Karpas-422 (cell line): ENCODE measurements at regions not wholly inside any gene's neighbourhood (a gene's known extent, or its start where the extent isn't known, plus 50 kb on each side); places are given as distances from the start of the nearest gene placed in this dataset.

Source experiments
- DNase-seq: peaks from one replicate; pipeline ENCODE4 v3.0.0-alpha.2; 2015
- H2AFZ ChIP-seq: fragments of 200-600 bp; sonication (generic); 2 replicates; pipeline ENCODE4 v1.6.1; 2014; ENCODE audit warnings: antibody characterized with exemption, low read length, mixed read lengths
- H3K27ac ChIP-seq: fragments of 200-600 bp; sonication (generic); 2 replicates; pipeline ENCODE4 v1.5.1; 2014; ENCODE audit warnings: mild to moderate bottlenecking, low read length, moderate library complexity
- H3K27me3 ChIP-seq: fragments of 200-600 bp; sonication (generic); 2 replicates; pipeline ENCODE4 v1.6.1; 2014; ENCODE audit warnings: low read length, mixed read lengths
- H3K36me3 ChIP-seq: fragments of 200-600 bp; sonication (generic); 2 replicates; pipeline ENCODE4 v1.6.1; 2014; ENCODE audit warnings: low read length, mixed read lengths; ENCODE audit not compliant: insufficient read depth
- H3K4me1 ChIP-seq: fragments of 200-600 bp; sonication (generic); 2 replicates; pipeline ENCODE4 v1.6.1; 2014; ENCODE audit warnings: mild to moderate bottlenecking, low read length, mixed read lengths
- H3K4me2 ChIP-seq: fragments of 200-600 bp; sonication (generic); 2 replicates; pipeline ENCODE4 v1.6.1; 2014; ENCODE audit warnings: low read length, low read depth, mild to moderate bottlenecking; ENCODE audit not compliant: poor library complexity, severe bottlenecking
- H3K4me3 ChIP-seq: fragments of 200-600 bp; sonication (generic); 2 replicates; pipeline ENCODE4 v1.5.1; 2014; ENCODE audit warnings: mild to moderate bottlenecking, antibody characterized with exemption, low read length, mixed read lengths
- H3K79me2 ChIP-seq: fragments of 200-600 bp; sonication (generic); 2 replicates; pipeline ENCODE4 v1.6.1; 2014; ENCODE audit warnings: mild to moderate bottlenecking, low read length, mixed read lengths
- H3K9ac ChIP-seq: fragments of 200-600 bp; sonication (generic); 2 replicates; pipeline ENCODE4 v1.6.0; 2014; ENCODE audit warnings: low read length
- H3K9me2 ChIP-seq: fragments of 200-600 bp; sonication (generic), shearing (Covaris generic); replicated peaks from 2 replicates; pipeline ENCODE4 v1.6.0; 2014; ENCODE audit warnings: mild to moderate bottlenecking, low read length, moderate library complexity; ENCODE audit not compliant: insufficient read depth
- H3K9me3 ChIP-seq: fragments of 300-700, 200-600 bp; sonication (generic); 2 replicates; pipeline ENCODE4 v1.6.1; 2014; ENCODE audit warnings: low read length, mixed read lengths
- H4K20me1 ChIP-seq: fragments of 200-600 bp; sonication (generic); 2 replicates; pipeline ENCODE4 v1.6.1; 2014; ENCODE audit warnings: mild to moderate bottlenecking, antibody characterized with exemption, low read length, low read depth; ENCODE audit not compliant: insufficient read depth

DNA sequence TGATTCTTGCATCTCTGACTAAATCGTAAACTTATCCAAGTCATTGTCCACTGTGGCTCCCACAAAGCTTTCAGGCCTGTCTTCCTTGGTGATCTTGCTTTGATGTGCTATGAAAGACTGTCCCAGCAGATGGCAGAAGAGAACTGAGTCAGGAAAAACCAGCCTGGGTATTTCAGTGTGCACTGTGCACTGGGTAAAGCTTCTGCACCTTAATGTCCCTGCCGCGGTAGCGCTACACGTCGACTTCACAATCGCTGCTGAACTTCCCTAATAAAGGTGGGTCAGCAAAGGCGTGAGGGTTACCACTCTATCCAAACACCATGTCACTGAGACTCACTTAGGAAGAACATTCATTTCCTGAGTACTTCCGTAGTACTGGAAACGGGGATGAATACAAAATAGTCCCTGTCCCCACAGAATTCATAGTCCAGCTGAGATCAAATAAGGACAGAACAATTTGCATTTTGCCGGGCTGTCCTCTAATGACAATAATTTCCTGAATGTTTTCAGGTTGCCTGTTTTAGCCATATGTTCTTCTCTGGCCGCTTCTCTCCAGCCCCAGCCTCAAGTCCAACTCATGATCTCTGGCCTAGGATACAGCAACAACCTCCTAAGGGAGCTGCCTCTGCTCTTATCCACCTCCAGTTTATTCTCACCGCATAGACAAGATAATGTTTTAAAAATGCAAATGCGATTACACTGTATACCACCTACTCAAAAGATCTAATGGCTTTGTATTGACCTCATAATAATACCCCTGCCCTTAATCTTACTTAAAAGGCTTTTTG, 83.6 kb upstream of the AKAP13 start:
- Histone ChIP-seq H3K27me3 (no peaks in the 10 kb centered on the region), H3K36me3 (no peaks in the 10 kb centered on the region), H3K4me2 (peak overlapping the region; percentile 67), H3K4me1 (peaks cover 23% of the 10 kb centered on the region), H4K20me1 (no peaks in the 10 kb centered on the region), H3K4me3 (peak overlapping the region; percentile 50), H3K27ac (peak overlapping the region; percentile 62), H2AFZ (peak overlapping the region; percentile 72; the same call in 1 of the 2 replicates), H3K79me2 (no peaks in the 10 kb centered on the region), H3K9ac (peak overlapping the region; percentile 46), H3K9me3 (no peaks in the 10 kb centered on the region), H3K9me2 (no peaks in the 10 kb centered on the region)
- DNase-seq, result peak; percentile 92

DNA sequence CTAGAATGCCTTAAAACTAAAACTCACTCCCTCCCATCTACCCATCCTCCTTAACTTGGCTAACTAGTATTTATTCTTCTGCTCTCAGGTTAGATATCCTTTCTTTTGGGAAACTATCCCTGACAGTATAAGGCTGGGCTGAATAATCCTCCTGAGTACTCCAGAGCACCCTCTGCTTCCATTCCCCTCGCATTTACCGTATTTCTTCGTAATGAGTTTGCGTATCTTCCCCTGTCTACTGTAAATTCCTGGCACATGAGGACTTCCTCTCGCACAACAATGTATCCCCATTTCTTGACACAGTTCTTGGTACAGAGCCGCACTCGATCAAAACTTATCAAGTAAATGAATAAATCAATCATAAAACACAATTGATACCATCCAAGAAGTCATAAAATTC, 82.9 kb upstream of the AKAP13 start:
- DNase-seq, result no peak

DNA sequence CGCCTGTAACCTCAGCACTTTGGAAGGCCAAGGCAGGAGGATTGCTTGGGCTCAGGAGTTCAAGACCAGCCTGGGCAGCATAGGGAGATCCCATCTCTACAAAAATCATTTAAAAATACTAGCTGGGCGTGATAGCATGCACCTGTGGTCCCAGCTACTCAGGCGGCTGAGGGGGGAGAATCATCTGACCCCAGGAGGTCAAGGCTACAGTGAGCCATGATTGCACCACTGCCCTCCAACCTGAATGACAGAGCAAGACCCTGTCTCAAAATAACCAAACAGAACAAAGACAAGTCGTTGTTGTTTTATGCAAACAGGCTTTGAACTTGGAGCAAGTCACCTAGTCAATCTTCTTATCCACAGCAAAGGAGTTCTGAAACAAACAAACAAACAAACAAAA, 82.0 kb upstream of the AKAP13 start:
- Histone ChIP-seq H3K9me2 (no peaks in the 10 kb centered on the region), H3K9ac (no peak overlapping the region), H3K27me3 (no peaks in the 10 kb centered on the region), H2AFZ (no peak overlapping the region), H3K9me3 (no peaks in the 10 kb centered on the region), H3K4me3 (no peak overlapping the region), H3K27ac (0 out of 2 replicates have a peak overlapping the region, but pooled peaks have one; percentile 8), H3K4me2 (no peak overlapping the region), H4K20me1 (no peaks in the 10 kb centered on the region), H3K79me2 (no peaks in the 10 kb centered on the region), H3K36me3 (no peaks in the 10 kb centered on the region), H3K4me1 (peaks cover 36% of the 10 kb centered on the region)
- no peak for DNase-seq

More for the DNA sequence above, 82.9 kb upstream of the AKAP13 start:
- H3K79me2 ChIP-seq, result no peaks in the 10 kb centered on the region
- peak overlapping the region; percentile 72; the same call in 1 of the 2 replicates for H2AFZ ChIP-seq
- H3K9ac ChIP-seq, result peak overlapping the region; percentile 46
- no peaks in the 10 kb centered on the region for H3K9me2 ChIP-seq
- peak overlapping the region; percentile 62 for H3K27ac ChIP-seq
- H4K20me1 ChIP-seq, result no peaks in the 10 kb centered on the region
- peaks cover 28% of the 10 kb centered on the region for H3K4me1 ChIP-seq
- H3K4me2 ChIP-seq, result peak overlapping the region; percentile 67
- H3K27me3 ChIP-seq, result no peaks in the 10 kb centered on the region
- no peaks in the 10 kb centered on the region for H3K9me3 ChIP-seq
- no peaks in the 10 kb centered on the region for H3K36me3 ChIP-seq
- peak overlapping the region; percentile 50; the same call in 1 of the 2 replicates for H3K4me3 ChIP-seq

DNA sequence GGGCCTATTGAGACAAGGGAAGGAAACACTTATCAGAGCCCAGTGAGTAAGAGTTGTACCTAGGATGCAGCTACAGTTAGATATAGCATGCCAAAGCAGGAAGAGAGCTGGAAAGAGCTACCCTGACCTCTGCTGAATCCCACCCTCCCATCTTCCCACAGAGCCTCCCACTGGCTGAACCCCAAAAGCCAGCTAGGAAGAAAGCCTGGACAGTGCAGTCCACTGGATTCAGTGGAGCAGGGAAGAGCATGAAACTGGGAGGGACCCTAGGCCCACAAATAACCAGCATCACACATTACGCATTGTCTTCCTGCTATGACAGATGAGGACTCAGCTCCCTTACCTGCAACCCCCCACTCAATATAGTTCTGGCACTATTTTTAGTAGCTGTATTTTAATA, 81.5 kb upstream of the AKAP13 start:
- Histone ChIP-seq H3K9me2 (no peaks in the 10 kb centered on the region), H3K27ac (0 out of 2 replicates have a peak overlapping the region, but pooled peaks have one; percentile 8), H4K20me1 (no peaks in the 10 kb centered on the region)

DNA sequence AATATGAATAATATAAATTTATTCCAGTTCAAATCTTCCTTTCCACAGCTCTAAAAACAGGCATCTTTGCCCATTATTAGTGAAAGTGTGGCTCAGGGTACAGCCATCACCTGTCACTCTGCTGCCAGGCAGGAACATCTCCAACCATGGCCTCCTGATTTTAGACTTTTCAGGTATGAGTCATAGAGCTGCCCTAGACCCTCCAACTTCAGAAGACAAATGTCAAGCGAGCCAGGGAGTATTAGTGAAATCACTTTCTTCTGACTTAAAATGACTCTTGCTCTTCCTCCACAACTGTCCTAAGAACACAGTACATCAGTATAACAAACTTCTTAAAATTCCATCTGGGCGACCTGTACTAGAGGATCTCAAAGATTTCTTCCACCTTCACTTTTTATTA, 78.1 kb upstream of the AKAP13 start:
- Histone ChIP-seq H3K79me2 (peaks cover 4% of the 10 kb centered on the region; the same call in 1 of the 2 replicates), H3K4me2 (no peak overlapping the region), H3K4me3 (no peak overlapping the region), H3K9me3 (no peaks in the 10 kb centered on the region), H3K9ac (no peak overlapping the region), H3K4me1 (peaks cover 44% of the 10 kb centered on the region), H3K9me2 (no peaks in the 10 kb centered on the region), H2AFZ (peak overlapping the region; percentile 40; the same call in 1 of the 2 replicates), H3K27me3 (no peaks in the 10 kb centered on the region), H3K27ac (peak overlapping the region; percentile 28), H3K36me3 (no peaks in the 10 kb centered on the region), H4K20me1 (no peaks in the 10 kb centered on the region)
- DNase-seq, result no peak

More for the DNA sequence above, 81.5 kb upstream of the AKAP13 start:
- no peak overlapping the region for H3K4me3 ChIP-seq
- no peak overlapping the region for H3K9ac ChIP-seq
- peaks cover 36% of the 10 kb centered on the region for H3K4me1 ChIP-seq
- H3K36me3 ChIP-seq, result no peaks in the 10 kb centered on the region
- H3K79me2 ChIP-seq, result no peaks in the 10 kb centered on the region
- no peak overlapping the region for H2AFZ ChIP-seq
- no peak overlapping the region for H3K4me2 ChIP-seq
- DNase-seq, result no peak
- no peaks in the 10 kb centered on the region for H3K27me3 ChIP-seq
- H3K9me3 ChIP-seq, result no peaks in the 10 kb centered on the region

DNA sequence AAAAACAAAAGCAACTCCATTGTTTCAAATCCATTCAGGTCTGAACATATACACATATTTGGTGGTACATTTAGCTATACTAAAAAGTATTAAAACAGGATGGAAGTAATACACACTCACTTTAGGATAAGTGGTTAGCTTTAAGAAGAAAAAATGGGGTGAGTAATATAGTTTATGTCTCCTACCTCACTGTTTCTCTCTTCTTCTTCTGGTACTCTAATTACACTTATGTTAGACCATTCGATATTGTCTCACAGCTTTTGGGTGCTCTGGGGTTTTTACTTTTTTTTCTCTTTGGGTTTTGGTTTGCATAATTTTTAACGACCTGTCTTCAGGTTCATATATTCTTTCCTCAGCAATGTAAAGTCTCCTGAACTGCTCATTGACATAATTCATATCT, 75.4 kb upstream of the AKAP13 start:
- H3K9ac ChIP-seq, result no peak overlapping the region
- H3K36me3 ChIP-seq, result 0 out of 2 replicates have a peak, but pooled peaks cover 7% of the 10 kb centered on the region
- H3K4me2 ChIP-seq, result no peak overlapping the region
- no peak overlapping the region for H3K4me3 ChIP-seq
- H3K79me2 ChIP-seq, result peaks cover 4% of the 10 kb centered on the region; the same call in 1 of the 2 replicates
- no peaks in the 10 kb centered on the region for H3K27me3 ChIP-seq
- no peaks in the 10 kb centered on the region for H3K9me3 ChIP-seq
- H3K4me1 ChIP-seq, result peaks cover 44% of the 10 kb centered on the region
- no peak overlapping the region for H2AFZ ChIP-seq
- no peak for DNase-seq
- H4K20me1 ChIP-seq, result no peaks in the 10 kb centered on the region
- no peak overlapping the region for H3K27ac ChIP-seq
- no peaks in the 10 kb centered on the region for H3K9me2 ChIP-seq

DNA sequence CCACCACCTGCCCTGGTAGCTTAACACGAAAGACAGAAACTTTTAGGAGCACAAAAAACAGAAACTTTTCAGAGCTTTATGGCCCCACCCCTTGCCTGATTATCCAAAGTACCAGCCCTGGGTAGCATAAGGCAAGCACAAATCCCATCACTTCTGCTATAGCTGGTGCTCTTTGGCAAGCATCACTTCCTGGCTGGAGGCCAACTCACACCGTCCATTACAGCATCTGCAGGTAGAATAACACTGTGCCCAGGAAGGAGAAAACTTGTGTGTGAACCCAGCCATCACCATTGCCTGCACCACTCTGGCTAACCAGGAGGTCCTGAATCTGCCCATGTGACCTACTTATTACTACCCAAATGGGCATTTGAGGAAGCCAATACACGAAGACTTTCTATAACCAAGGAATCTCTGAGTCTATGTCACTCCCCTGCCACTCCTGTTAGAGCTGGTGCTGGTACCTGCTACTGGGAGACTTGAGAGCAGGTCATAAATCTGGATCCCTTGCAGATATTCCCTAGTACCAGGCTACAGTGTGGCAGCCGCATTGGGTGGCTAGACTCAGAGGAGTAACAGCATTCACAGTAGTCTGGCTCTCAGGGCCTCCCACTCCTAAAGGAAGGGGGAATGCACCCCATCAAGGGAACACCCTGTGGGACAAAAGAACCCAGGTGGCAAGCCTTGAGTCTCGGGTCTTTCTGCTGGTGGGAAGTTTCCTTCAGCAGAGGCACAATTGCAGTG, 73.3 kb upstream of the AKAP13 start:
- Histone ChIP-seq H3K36me3 (0 out of 2 replicates have a peak, but pooled peaks cover 11% of the 10 kb centered on the region), H3K9ac (no peak overlapping the region; the same call in 1 of the 2 replicates), H3K79me2 (peaks cover 4% of the 10 kb centered on the region; the same call in 1 of the 2 replicates), H3K27ac (peak overlapping the region; percentile 9; the same call in 1 of the 2 replicates), H3K27me3 (no peaks in the 10 kb centered on the region), H3K4me1 (peaks cover 43% of the 10 kb centered on the region), H3K4me2 (no peak overlapping the region), H3K9me2 (no peaks in the 10 kb centered on the region), H3K4me3 (no peak overlapping the region), H3K9me3 (no peaks in the 10 kb centered on the region), H2AFZ (no peak overlapping the region; the same call in 1 of the 2 replicates), H4K20me1 (no peaks in the 10 kb centered on the region)
- DNase-seq, result no peak

DNA sequence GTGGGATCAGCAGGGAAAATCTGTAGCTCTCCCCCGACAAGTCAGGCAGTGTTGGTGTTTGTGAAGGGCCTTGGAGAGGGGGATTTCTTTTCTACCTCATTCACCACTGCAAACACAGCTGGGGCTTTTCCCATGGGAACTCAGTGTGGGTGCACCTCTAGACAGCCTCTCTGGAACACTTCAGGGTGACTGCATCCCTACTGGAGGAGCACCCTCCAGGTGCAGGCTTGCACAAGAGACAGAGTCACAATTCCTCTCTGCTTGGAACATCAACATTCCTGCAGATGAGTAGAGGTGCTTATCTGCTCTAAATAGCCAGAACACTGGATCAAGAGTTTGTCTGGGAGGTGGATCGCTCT, 72.7 kb upstream of the AKAP13 start:
- no peaks in the 10 kb centered on the region for H3K9me2 ChIP-seq
- no peak overlapping the region for H3K4me2 ChIP-seq
- H3K36me3 ChIP-seq, result peaks cover 14% of the 10 kb centered on the region; the same call in 1 of the 2 replicates
- no peak for DNase-seq
- peak overlapping the region; percentile 9; the same call in 1 of the 2 replicates for H3K27ac ChIP-seq
- no peaks in the 10 kb centered on the region for H3K27me3 ChIP-seq
- H2AFZ ChIP-seq, result no peak overlapping the region
- H3K9ac ChIP-seq, result no peak overlapping the region; the same call in 1 of the 2 replicates
- peaks cover 4% of the 10 kb centered on the region; the same call in 1 of the 2 replicates for H3K79me2 ChIP-seq
- no peak overlapping the region for H3K4me3 ChIP-seq
- H3K4me1 ChIP-seq, result peaks cover 38% of the 10 kb centered on the region
- no peaks in the 10 kb centered on the region for H4K20me1 ChIP-seq
- no peaks in the 10 kb centered on the region for H3K9me3 ChIP-seq
